NB4 (cell line): ENCODE measurements at regions not wholly inside any gene's neighbourhood (a gene's known extent, or its start where the extent isn't known, plus 50 kb on each side); places are given as distances from the start of the nearest gene placed in this dataset.

Experiments
- MYC ChIP-seq: IDR thresholded peaks from 2 replicates; pipeline ENCODE4 v1.6.1; 2011; ENCODE audit warnings: low read depth, low read length
- POLR2A ChIP-seq: IDR thresholded peaks from 2 replicates; pipeline ENCODE4 v1.6.1; 2011; ENCODE audit warnings: mild to moderate bottlenecking; ENCODE audit not compliant: insufficient read length; ENCODE audit errors: extremely low read depth
- TF ChIP-seq, protein P1 (sequence below): IDR thresholded peaks from one replicate; pipeline ENCODE4 v1.5.1; 2012; ENCODE audit warnings: low read depth, low read length
- TF ChIP-seq, protein P2 (sequence below): IDR thresholded peaks from 2 replicates; pipeline ENCODE4 v1.6.1; 2011; ENCODE audit warnings: low read depth, low read length

DNA sequence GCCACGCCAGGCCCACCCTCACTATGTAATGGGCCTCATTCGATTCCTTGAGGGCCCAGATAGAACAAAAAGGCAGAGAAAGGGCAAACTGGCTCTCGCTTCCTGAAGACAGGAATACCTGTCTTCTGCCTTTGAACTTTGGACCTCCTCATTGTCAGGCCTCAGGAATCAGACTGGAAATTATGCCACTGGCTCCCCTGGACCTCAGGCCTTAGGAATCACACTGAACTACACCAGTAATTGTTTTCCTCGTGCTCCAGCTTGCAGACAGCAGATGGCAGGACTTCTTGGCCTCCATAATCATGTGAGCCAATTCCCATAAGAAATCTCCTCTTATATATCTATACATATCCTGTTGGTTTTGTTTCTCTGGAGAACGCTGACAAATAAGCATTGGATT is 258.6 kb upstream of the KCNG1 start:
- no peak for TF ChIP-seq POLR2A
- TF ChIP-seq, protein P1, sequence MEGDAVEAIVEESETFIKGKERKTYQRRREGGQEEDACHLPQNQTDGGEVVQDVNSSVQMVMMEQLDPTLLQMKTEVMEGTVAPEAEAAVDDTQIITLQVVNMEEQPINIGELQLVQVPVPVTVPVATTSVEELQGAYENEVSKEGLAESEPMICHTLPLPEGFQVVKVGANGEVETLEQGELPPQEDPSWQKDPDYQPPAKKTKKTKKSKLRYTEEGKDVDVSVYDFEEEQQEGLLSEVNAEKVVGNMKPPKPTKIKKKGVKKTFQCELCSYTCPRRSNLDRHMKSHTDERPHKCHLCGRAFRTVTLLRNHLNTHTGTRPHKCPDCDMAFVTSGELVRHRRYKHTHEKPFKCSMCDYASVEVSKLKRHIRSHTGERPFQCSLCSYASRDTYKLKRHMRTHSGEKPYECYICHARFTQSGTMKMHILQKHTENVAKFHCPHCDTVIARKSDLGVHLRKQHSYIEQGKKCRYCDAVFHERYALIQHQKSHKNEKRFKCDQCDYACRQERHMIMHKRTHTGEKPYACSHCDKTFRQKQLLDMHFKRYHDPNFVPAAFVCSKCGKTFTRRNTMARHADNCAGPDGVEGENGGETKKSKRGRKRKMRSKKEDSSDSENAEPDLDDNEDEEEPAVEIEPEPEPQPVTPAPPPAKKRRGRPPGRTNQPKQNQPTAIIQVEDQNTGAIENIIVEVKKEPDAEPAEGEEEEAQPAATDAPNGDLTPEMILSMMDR, result no peak
- no peak for TF ChIP-seq MYC
- TF ChIP-seq, protein P2, sequence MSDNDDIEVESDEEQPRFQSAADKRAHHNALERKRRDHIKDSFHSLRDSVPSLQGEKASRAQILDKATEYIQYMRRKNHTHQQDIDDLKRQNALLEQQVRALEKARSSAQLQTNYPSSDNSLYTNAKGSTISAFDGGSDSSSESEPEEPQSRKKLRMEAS, result no peak
